Hepatocyte (in vitro differentiated cells): ENCODE measurements at regions not wholly inside any gene's neighbourhood (a gene's known extent, or its start where the extent isn't known, plus 50 kb on each side); places are given as distances from the start of the nearest gene placed in this dataset.
"Not testable (repeated sequence)": the region's sequence is repeated elsewhere in the genome, so short reads cannot be mapped to it uniquely, and the experiment has no call there.

Source experiments
- EZH2 ChIP-seq: fragments of 200-600 bp; sonication (generic); IDR thresholded peaks from 2 replicates; pipeline ENCODE4 v1.6.1; 2016; ENCODE audit warnings: antibody characterized with exemption, mild to moderate bottlenecking, borderline replicate concordance
- EZH2phosphoT487 ChIP-seq: fragments of 200-600 bp; sonication (generic); IDR thresholded peaks from one replicate; pipeline ENCODE4 v1.6.1; 2018; ENCODE audit warnings: antibody characterized with exemption, mild to moderate bottlenecking, low read depth, moderate library complexity; ENCODE audit not compliant: unreplicated experiment, severe bottlenecking
- TF ChIP-seq, protein P1 (sequence below): fragments of 200-600 bp; sonication (generic); IDR thresholded peaks from 2 replicates; pipeline ENCODE4 v1.5.1; 2016; ENCODE audit warnings: antibody characterized with exemption, mild to moderate bottlenecking; ENCODE audit not compliant: poor library complexity

DNA sequence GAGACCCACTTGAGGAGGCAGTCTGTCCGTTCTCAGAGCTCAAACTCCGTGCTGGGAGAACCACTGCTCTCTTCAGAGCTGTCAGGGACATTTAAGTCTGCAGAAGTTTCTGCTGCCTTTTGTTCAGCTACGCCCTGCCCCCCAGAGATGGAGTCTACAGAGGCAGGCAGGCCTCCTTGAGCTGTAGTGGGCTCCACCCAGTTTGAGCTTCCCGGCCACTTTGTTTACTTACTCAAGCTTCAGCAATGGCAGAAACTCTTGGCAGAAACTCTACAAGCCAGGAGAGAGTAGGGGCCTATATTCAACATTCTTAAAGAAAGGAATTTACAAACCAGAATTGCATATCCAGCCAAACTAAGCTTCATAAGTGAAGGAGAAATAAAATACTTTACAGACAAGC is 125.2 kb upstream of the RGS6 start:
- TF ChIP-seq, protein P1, sequence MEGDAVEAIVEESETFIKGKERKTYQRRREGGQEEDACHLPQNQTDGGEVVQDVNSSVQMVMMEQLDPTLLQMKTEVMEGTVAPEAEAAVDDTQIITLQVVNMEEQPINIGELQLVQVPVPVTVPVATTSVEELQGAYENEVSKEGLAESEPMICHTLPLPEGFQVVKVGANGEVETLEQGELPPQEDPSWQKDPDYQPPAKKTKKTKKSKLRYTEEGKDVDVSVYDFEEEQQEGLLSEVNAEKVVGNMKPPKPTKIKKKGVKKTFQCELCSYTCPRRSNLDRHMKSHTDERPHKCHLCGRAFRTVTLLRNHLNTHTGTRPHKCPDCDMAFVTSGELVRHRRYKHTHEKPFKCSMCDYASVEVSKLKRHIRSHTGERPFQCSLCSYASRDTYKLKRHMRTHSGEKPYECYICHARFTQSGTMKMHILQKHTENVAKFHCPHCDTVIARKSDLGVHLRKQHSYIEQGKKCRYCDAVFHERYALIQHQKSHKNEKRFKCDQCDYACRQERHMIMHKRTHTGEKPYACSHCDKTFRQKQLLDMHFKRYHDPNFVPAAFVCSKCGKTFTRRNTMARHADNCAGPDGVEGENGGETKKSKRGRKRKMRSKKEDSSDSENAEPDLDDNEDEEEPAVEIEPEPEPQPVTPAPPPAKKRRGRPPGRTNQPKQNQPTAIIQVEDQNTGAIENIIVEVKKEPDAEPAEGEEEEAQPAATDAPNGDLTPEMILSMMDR: not testable (repeated sequence)
- TF ChIP-seq EZH2, EZH2phosphoT487: not testable (repeated sequence)
